ENCODE measurements at regions not wholly inside any gene's neighbourhood (a gene's known extent, or its start where the extent isn't known, plus 50 kb on each side); places are given as distances from the start of the nearest gene placed in this dataset.

GRCh38 chr3:174444391-174444790, 414.7 kb upstream of the NAALADL2 start:
- CTCF ChIA-PET = no interaction called here
- peaks cover 9% of the 10 kb centered on the region for H3K9me3 Mint-ChIP-seq (ENCODE audit: low read depth, unreplicated experiment)
- H3K27me3 Mint-ChIP-seq (ENCODE audit: unreplicated experiment) = no peaks in the 10 kb centered on the region
- H3K27ac Mint-ChIP-seq (ENCODE audit: unreplicated experiment) = no peak overlapping the region
- BruUV-seq (replicated peaks) = no TSS peak
- H3K4me3 Mint-ChIP-seq (ENCODE audit: low read depth, unreplicated experiment) = no peak overlapping the region
- intact Hi-C loops (cut with micrococcal nuclease; ENCODE audit: unreplicated experiment) = loop anchor here (5.0 kb wide), 1 partner anchor 708 kb away; no protein-coding TSS in a partner anchor
- H3K4me1 Mint-ChIP-seq (ENCODE audit: low read depth, unreplicated experiment) = peaks cover 11% of the 10 kb centered on the region
- TF ChIP-seq CTCF (IDR thresholded peaks at IDR 0.05; ENCODE audit: unreplicated experiment) = no peak
- H3K36me3 Mint-ChIP-seq (ENCODE audit: insufficient read depth, unreplicated experiment) = peaks cover 22% of the 10 kb centered on the region
- DNase-seq = no peak

- Mint-ChIP-seq H3K9me3 (ENCODE audit: low read depth, unreplicated experiment) (peaks cover 16% of the 10 kb centered on the region), H3K27me3 (ENCODE audit: unreplicated experiment) (no peaks in the 10 kb centered on the region), H3K4me1 (ENCODE audit: low read depth, unreplicated experiment) (no peaks in the 10 kb centered on the region), H3K36me3 (ENCODE audit: insufficient read depth, unreplicated experiment) (no peaks in the 10 kb centered on the region), H3K4me3 (ENCODE audit: low read depth, unreplicated experiment) (no peak overlapping the region), H3K27ac (ENCODE audit: unreplicated experiment) (no peak overlapping the region)
- no TSS peak for BruUV-seq (replicated peaks)
- no peak for DNase-seq
- intact Hi-C loops (cut with micrococcal nuclease; ENCODE audit: unreplicated experiment) = no loop called here
- CTCF ChIA-PET = no interaction called here
- no peak for TF ChIP-seq CTCF (IDR thresholded peaks at IDR 0.05; ENCODE audit: unreplicated experiment)
Observed at GRCh38 chr3:174457758-174458157, 401.4 kb upstream of the NAALADL2 start.

- Mint-ChIP-seq H3K27ac (ENCODE audit: unreplicated experiment) (no peak overlapping the region), H3K27me3 (ENCODE audit: unreplicated experiment) (no peaks in the 10 kb centered on the region), H3K9me3 (ENCODE audit: low read depth, unreplicated experiment) (peaks cover 7% of the 10 kb centered on the region), H3K4me3 (ENCODE audit: low read depth, unreplicated experiment) (no peak overlapping the region), H3K36me3 (ENCODE audit: insufficient read depth, unreplicated experiment) (no peaks in the 10 kb centered on the region), H3K4me1 (ENCODE audit: low read depth, unreplicated experiment) (no peaks in the 10 kb centered on the region)
- CTCF ChIA-PET = no interaction called here
- intact Hi-C loops (cut with micrococcal nuclease; ENCODE audit: unreplicated experiment) = loop anchor here (10.0 kb wide), 1 partner anchor 56 kb away; no protein-coding TSS in a partner anchor
- TF ChIP-seq CTCF (IDR thresholded peaks at IDR 0.05; ENCODE audit: unreplicated experiment) = no peak
- BruUV-seq (replicated peaks) = no TSS peak
- no peak for DNase-seq
Observed at GRCh38 chr3:174460831-174461230, 398.3 kb upstream of the NAALADL2 start.

GRCh38 chr3:174462916-174463315, 396.2 kb upstream of the NAALADL2 start:
- Mint-ChIP-seq H3K36me3 (ENCODE audit: insufficient read depth, unreplicated experiment) (no peaks in the 10 kb centered on the region), H3K4me1 (ENCODE audit: low read depth, unreplicated experiment) (no peaks in the 10 kb centered on the region), H3K27ac (ENCODE audit: unreplicated experiment) (no peak overlapping the region), H3K27me3 (ENCODE audit: unreplicated experiment) (no peaks in the 10 kb centered on the region), H3K4me3 (ENCODE audit: low read depth, unreplicated experiment) (no peak overlapping the region), H3K9me3 (ENCODE audit: low read depth, unreplicated experiment) (no peaks in the 10 kb centered on the region)
- TF ChIP-seq CTCF (IDR thresholded peaks at IDR 0.05; ENCODE audit: unreplicated experiment) = no peak
- intact Hi-C loops (cut with micrococcal nuclease; ENCODE audit: unreplicated experiment) = loop anchor here (10.0 kb wide), 1 partner anchor 58 kb away; no protein-coding TSS in a partner anchor
- CTCF ChIA-PET = interaction anchor here (0.7 kb wide), 2 partner anchors 248 to 978 kb away, joined by 4 to 5 read pairs; no protein-coding TSS in a partner anchor
- BruUV-seq (replicated peaks) = no TSS peak
- DNase-seq = no peak

All from Calu3 (cell line).